K562 (cell line): ENCODE measurements at regions not wholly inside any gene's neighbourhood (a gene's known extent, or its start where the extent isn't known, plus 50 kb on each side); places are given as distances from the start of the nearest gene placed in this dataset.

Experiments
- ATAC-seq: fragments of 200-7000 bp; cut with Tn5 transposase; 3 replicates; pipeline ENCODE4 v1.9.1; 2020; ENCODE audit warnings: moderate library complexity
- BruUV-seq: library from RNA; stranded (reverse); fragments of 400-500 nt; replicated peaks from 2 replicates; lab custom pipeline; 2021; lab: Mats Ljungman, UMichigan
- CTCF ChIA-PET: fragments of 300-600 bp; formaldehyde crosslinking; extraction: SDS; loops from one replicate; lab custom pipeline; 2021; ENCODE audit warnings: low intra/inter-chr PET ratio; lab: Yijun Ruan, JAX
- POLR2A ChIA-PET: fragments of 300-600, 350-650 bp; sonication (Branson Sonifier 250); formaldehyde crosslinking; extraction: SDS; loops from one replicate; lab custom pipeline; 2021; ENCODE audit warnings: antibody characterized with exemption, inconsistent platforms; lab: Yijun Ruan, JAX
- DNase-seq, 4 experiments: peaks; one replicate each; pipeline versions ENCODE4 v3.0.0 to v3.0.0-alpha.2; 2011 to 2018; ENCODE audit warnings: low spot score in 3 of 4, mixed read lengths in 3 of 4; ENCODE audit errors: extremely low read depth in 1 of 4
- FAIRE-seq: peaks from 2 replicates; lab custom pipeline; 2011; peaks lifted over from hg19 to GRCh38; lab: Jason Lieb, UNC
- H2AFZ ChIP-seq: 2 replicates; pipeline ENCODE4 v1.6.0; 2011; ENCODE audit warnings: low read depth, low read length, control low read depth, inconsistent platforms
- H3K27ac ChIP-seq: fragments of 200-600 bp; 3 replicates; pipeline ENCODE4 v1.8.0; 2011; ENCODE audit warnings: low read depth, mild to moderate bottlenecking, control low read depth, inconsistent platforms, low read length, moderate library complexity, mixed read lengths; ENCODE audit errors: extremely low read depth
- H3K27me3 ChIP-seq, 2 experiments: fragments of 300-600 bp in 1 of 2; 2 replicates in 1 of 2; 3 replicates in 1 of 2; pipeline versions ENCODE4 v1.6.0 to v1.8.0; 2011; ENCODE audit warnings: inconsistent platforms in 2 of 2, low read length in 2 of 2, mild to moderate bottlenecking in 1 of 2, mixed read lengths in 1 of 2, moderate library complexity in 1 of 2; ENCODE audit not compliant: control insufficient read depth in 2 of 2, insufficient read depth in 2 of 2
- H3K36me3 ChIP-seq: fragments of 300-600 bp; 3 replicates; pipeline ENCODE4 v1.8.0; 2011; ENCODE audit warnings: mild to moderate bottlenecking, low read length, inconsistent platforms; ENCODE audit not compliant: control insufficient read depth, insufficient read depth
- H3K4me1 ChIP-seq, 2 experiments: fragments of 200-600 bp in 1 of 2; replicated peaks in 1 of 2; 2 replicates in 1 of 2; 3 replicates in 1 of 2; pipeline versions ENCODE4 v1.5.1 to v1.8.0; 2011; ENCODE audit warnings: inconsistent platforms in 2 of 2, low read length in 2 of 2, mild to moderate bottlenecking in 1 of 2, mixed read lengths in 1 of 2, moderate library complexity in 1 of 2; ENCODE audit not compliant: control insufficient read depth in 2 of 2, insufficient read depth in 2 of 2
- H3K4me2 ChIP-seq: 2 replicates; pipeline ENCODE4 v1.6.1; 2011; ENCODE audit warnings: low read length, control low read depth, inconsistent platforms, mixed read lengths; ENCODE audit not compliant: insufficient read depth
- H3K4me3 ChIP-seq: fragments of 200-600 bp; sonication (generic), shearing (Covaris generic); 2 replicates; pipeline ENCODE4 v1.5.1; 2016; ENCODE audit warnings: control low read depth, inconsistent platforms
- H3K79me2 ChIP-seq: fragments of 200-600 bp; 3 replicates; pipeline ENCODE4 v1.8.0; 2011; ENCODE audit warnings: low read length, inconsistent platforms; ENCODE audit not compliant: control insufficient read depth, insufficient read depth
- H3K9ac ChIP-seq, 2 experiments: 2 replicates each; pipeline versions ENCODE4 v1.6.0 to v1.6.1; 2011; ENCODE audit warnings: low read depth in 2 of 2, low read length in 2 of 2, control low read depth in 1 of 2, inconsistent platforms in 1 of 2, mild to moderate bottlenecking in 1 of 2, mixed read lengths in 1 of 2; ENCODE audit not compliant: insufficient read depth in 1 of 2
- H3K9me1 ChIP-seq: one replicate; pipeline ENCODE4 v1.6.0; 2011; ENCODE audit warnings: inconsistent platforms, mild to moderate bottlenecking, low read length, moderate library complexity; ENCODE audit not compliant: control insufficient read depth, insufficient read depth
- H3K9me3 ChIP-seq: replicated peaks from 2 replicates; pipeline ENCODE4 v1.5.1; 2011; ENCODE audit warnings: low read depth, low read length, inconsistent platforms; ENCODE audit not compliant: control insufficient read depth, insufficient read depth
- H4K20me1 ChIP-seq: replicated peaks from 2 replicates; pipeline ENCODE4 v1.6.1; 2011; ENCODE audit warnings: low read length, inconsistent platforms, mixed read lengths; ENCODE audit not compliant: control insufficient read depth, insufficient read depth
- BHLHE40 ChIP-seq: IDR thresholded peaks from 2 replicates; pipeline ENCODE4 v1.6.1; 2011; ENCODE audit warnings: low read length, improper control_type of control experiment
- E2F5 ChIP-seq: sonication (generic); formaldehyde crosslinking; IDR thresholded peaks from 2 replicates; pipeline ENCODE4 v1.8.0; 2022; ENCODE audit warnings: mild to moderate bottlenecking, missing genetic modification reagents
- EP400 ChIP-seq: fragments of 450-650 bp; IDR thresholded peaks from 2 replicates; pipeline ENCODE4 v1.6.1; 2017; ENCODE audit warnings: antibody characterized with exemption, mild to moderate bottlenecking, moderate library complexity
- HOXB6 ChIP-seq: fragments of 250-450 bp; sonication (Bioruptor Pico); IDR thresholded peaks from 2 replicates; pipeline ENCODE4 v1.5.1; 2022; ENCODE audit warnings: mild to moderate bottlenecking, borderline replicate concordance
- MIER1 ChIP-seq: fragments of 450-650 bp; IDR thresholded peaks from 2 replicates; pipeline ENCODE4 v1.6.1; 2016; ENCODE audit warnings: antibody characterized with exemption, mild to moderate bottlenecking, low read depth
- MXI1 ChIP-seq: IDR thresholded peaks from 2 replicates; pipeline ENCODE4 v1.6.1; 2011; ENCODE audit warnings: low read depth, mild to moderate bottlenecking, improper control_type of control experiment, low read length
- NFATC3 ChIP-seq: fragments of 450-650 bp; IDR thresholded peaks from 2 replicates; pipeline ENCODE4 v1.6.1; 2017; ENCODE audit warnings: mild to moderate bottlenecking
- POU5F1 ChIP-seq: fragments of 150-350 bp; IDR thresholded peaks from 2 replicates; pipeline ENCODE4 v1.6.1; 2014; ENCODE audit warnings: borderline replicate concordance, low read length, low read depth, mild to moderate bottlenecking; ENCODE audit not compliant: partially characterized antibody
- PTRF ChIP-seq: fragments of 450-650 bp; IDR thresholded peaks from 2 replicates; pipeline ENCODE4 v1.6.1; 2016; ENCODE audit warnings: mild to moderate bottlenecking, missing genetic modification characterization, missing compliant biosample characterization
- RBM22 ChIP-seq: fragments of 200-400 bp; formaldehyde crosslinking; IDR thresholded peaks from 2 replicates; pipeline ENCODE4 v1.6.1; 2018; ENCODE audit warnings: low read length, low read depth; ENCODE audit not compliant: poor library complexity, severe bottlenecking
- REST ChIP-seq, 2 experiments: fragments of 450-650 bp; formaldehyde crosslinking in 1 of 2; IDR thresholded peaks; 2 replicates each; pipeline versions ENCODE4 v1.4.0 to v1.6.1; 2014 to 2020; ENCODE audit warnings: mild to moderate bottlenecking in 2 of 2, borderline replicate concordance in 1 of 2, low read depth in 1 of 2
- RFX5 ChIP-seq: IDR thresholded peaks from 2 replicates; pipeline ENCODE4 v1.6.1; 2011; ENCODE audit warnings: low read depth, mild to moderate bottlenecking, improper control_type of control experiment, low read length
- SMAD4 ChIP-seq: fragments of 250-450 bp; sonication (Bioruptor Pico); conservative IDR thresholded peaks from 2 replicates; pipeline ENCODE4 v1.8.0; 2021; ENCODE audit warnings: inconsistent platforms, mild to moderate bottlenecking, moderate library complexity
- ZBTB17 ChIP-seq: fragments of 450-650 bp; formaldehyde crosslinking; IDR thresholded peaks from 2 replicates; pipeline ENCODE4 v1.4.0; 2020; ENCODE audit warnings: mild to moderate bottlenecking
- ZBTB7A ChIP-seq: IDR thresholded peaks from 2 replicates; pipeline ENCODE4 v1.6.1; 2011; ENCODE audit warnings: low read depth, mild to moderate bottlenecking, low read length, moderate library complexity, borderline replicate concordance; ENCODE audit not compliant: control insufficient read depth
- ZNF668 ChIP-seq: fragments of 250-450 bp; sonication (Bioruptor Pico); IDR thresholded peaks from 2 replicates; pipeline ENCODE4 v1.8.0; 2022; ENCODE audit warnings: mild to moderate bottlenecking, inconsistent platforms
- WGBS: fragments of 100-300 bp; shearing (Covaris generic); methylation state at CpG from one replicate; pipeline ENCODE4 v1.1.6; 2016; ENCODE audit warnings: low coverage, mixed read lengths; ENCODE audit not compliant: insufficient coverage; ENCODE audit errors: missing lambda C conversion rate; 5-methylcytosine and 5-hydroxymethylcytosine counted together
- in situ Hi-C: fragments of 300-500 bp; cut with MboI; formaldehyde crosslinking; loops from 4 replicates; pipeline ENCODE4 v1.15.0; 2018; ENCODE audit warnings: inconsistent platforms, mixed read lengths
- intact Hi-C: fragments of 100-400 bp; cut with micrococcal nuclease; formaldehyde crosslinking; loops from 2 replicates; pipeline ENCODE4 v1.14.2; 2022

GRCh38 chr2:137879121-137879520, 85.2 kb upstream of the HNMT start:
- DNase-seq = no peak
- Histone ChIP-seq H3K79me2 (no peaks in the 10 kb centered on the region), H3K9ac (no peak overlapping the region), H3K27me3 (peaks cover 8 to 9% of the 10 kb centered on the region in 2 experiments; a peak in 3 of 5 replicates), H3K4me3 (no peak overlapping the region), H2AFZ (no peak overlapping the region), H3K27ac (no peak overlapping the region), H4K20me1 (no peaks in the 10 kb centered on the region; the same call in 1 of the 2 replicates), H3K9me3 (no peaks in the 10 kb centered on the region), H3K36me3 (no peaks in the 10 kb centered on the region), H3K4me2 (no peak overlapping the region), H3K4me1 (no peaks in the 10 kb centered on the region), H3K9me1 (no peaks in the 10 kb centered on the region)
- 7% methylated on average over 1 of the region's 1 CpG for WGBS
- BruUV-seq = no TSS peak
- no peak for FAIRE-seq
- in situ Hi-C loops (no loop called here), intact Hi-C loops (no loop called here)
- no peak for ATAC-seq
- CTCF ChIA-PET = no interaction called here
- POLR2A ChIA-PET = no interaction called here
- TF ChIP-seq REST (IDR thresholded peaks at IDR 0.05; ENCODE audit: borderline replicate concordance) (no peak), REST (CRISPR knock-in tag; IDR thresholded peaks at IDR 0.05; ENCODE audit: low read depth) (no peak), ZNF668 (no peak), NFATC3 (no peak), HOXB6 (CRISPR knock-in tag) (no peak), PTRF (tag) (no peak), BHLHE40 (no peak), RFX5 (no peak), SMAD4 (CRISPR knock-in tag) (no peak), MXI1 (no peak), RBM22 (no peak), POU5F1 (no peak), E2F5 (no peak), ZBTB7A (no peak), EP400 (no peak), MIER1 (no peak), ZBTB17 (CRISPR knock-in tag) (no peak)
